GM12892 (cell line): ENCODE measurements at regions not wholly inside any gene's neighbourhood (a gene's known extent, or its start where the extent isn't known, plus 50 kb on each side); places are given as distances from the start of the nearest gene placed in this dataset.

Source experiments
- POLR2A ChIP-seq: IDR thresholded peaks from 2 replicates; pipeline ENCODE4 v1.6.1; 2011; ENCODE audit warnings: low read depth, low read length, control low read depth
- POLR2AphosphoS5 ChIP-seq: IDR thresholded peaks from 2 replicates; pipeline ENCODE4 v1.6.1; 2011; ENCODE audit warnings: low read depth, low read length, control low read depth
- TAF1 ChIP-seq: IDR thresholded peaks from 2 replicates; pipeline ENCODE4 v1.6.1; 2011; ENCODE audit warnings: low read depth, mild to moderate bottlenecking, control low read depth, low read length, borderline replicate concordance

- TF ChIP-seq POLR2A (no peak), POLR2AphosphoS5 (no peak), TAF1 (no peak)
These were observed 470.5 kb upstream of the UBE2E2 start for GRCh38 chr3:22732641-22733040.
